BE2C (cell line): ENCODE measurements at regions not wholly inside any gene's neighbourhood (a gene's known extent, or its start where the extent isn't known, plus 50 kb on each side); places are given as distances from the start of the nearest gene placed in this dataset.

Experiments
- DNase-seq: peaks from one replicate; pipeline ENCODE4 v3.0.0-alpha.2; 2020
- H3K27me3 ChIP-seq: fragments of 250-450 bp; sonication (Bioruptor Pico); 2 replicates; pipeline ENCODE4 v1.5.1; 2020; ENCODE audit warnings: mild to moderate bottlenecking
- H3K36me3 ChIP-seq: fragments of 250-450 bp; sonication (Bioruptor Pico); 2 replicates; pipeline ENCODE4 v1.5.1; 2020; ENCODE audit warnings: mild to moderate bottlenecking
- H3K4me1 ChIP-seq: fragments of 250-450 bp; sonication (Bioruptor Pico); 2 replicates; pipeline ENCODE4 v1.5.1; 2020
- H3K4me3 ChIP-seq: 2 replicates; pipeline ENCODE4 v1.5.1; 2011; ENCODE audit warnings: low read depth, low read length
- H3K9me3 ChIP-seq: fragments of 250-450 bp; sonication (Bioruptor Pico); 2 replicates; pipeline ENCODE4 v1.5.1; 2020
- CTCF ChIP-seq: IDR thresholded peaks from 2 replicates; pipeline ENCODE4 v1.5.1; 2012; ENCODE audit warnings: mild to moderate bottlenecking, low read depth, low read length

GRCh38 chr14:98288825-98289224 is 983.2 kb downstream of the BCL11B start:
- no peaks in the 10 kb centered on the region for H3K4me1 ChIP-seq
- no peaks in the 10 kb centered on the region for H3K36me3 ChIP-seq
- no peaks in the 10 kb centered on the region for H3K9me3 ChIP-seq
- H3K27me3 ChIP-seq = no peaks in the 10 kb centered on the region
- H3K4me3 ChIP-seq = no peak overlapping the region
- no peak for TF ChIP-seq CTCF
- DNase-seq = no peak

DNA sequence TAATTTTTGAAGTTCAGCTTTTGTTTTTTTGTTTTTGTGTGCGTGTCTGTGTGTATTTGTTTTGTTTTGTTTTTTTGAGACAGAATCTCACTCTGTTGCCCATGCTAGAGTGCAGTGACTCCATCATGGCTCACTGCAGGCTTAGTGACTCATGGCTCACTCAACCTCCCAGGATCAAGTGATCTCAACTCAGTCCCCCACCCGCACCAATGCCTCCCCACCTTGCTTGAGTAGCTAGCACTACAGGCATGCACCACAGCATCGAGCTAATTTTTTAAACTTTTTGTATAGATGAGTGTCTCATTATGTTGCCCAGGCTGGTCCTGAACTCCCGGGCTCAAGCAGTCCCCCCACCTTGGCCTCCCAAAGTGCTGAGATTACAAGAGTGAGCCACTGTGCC is 981.4 kb downstream of the BCL11B start:
- TF ChIP-seq CTCF = no peak
- Histone ChIP-seq H3K36me3 (no peaks in the 10 kb centered on the region), H3K9me3 (no peaks in the 10 kb centered on the region), H3K4me1 (no peaks in the 10 kb centered on the region), H3K4me3 (no peak overlapping the region), H3K27me3 (no peaks in the 10 kb centered on the region)
- no peak for DNase-seq

GRCh38 chr14:98292191-98292590 is 979.8 kb downstream of the BCL11B start:
- DNase-seq = no peak
- no peaks in the 10 kb centered on the region for H3K9me3 ChIP-seq
- no peak overlapping the region for H3K4me3 ChIP-seq
- H3K27me3 ChIP-seq = no peaks in the 10 kb centered on the region
- no peaks in the 10 kb centered on the region for H3K4me1 ChIP-seq
- H3K36me3 ChIP-seq = no peaks in the 10 kb centered on the region
- no peak for TF ChIP-seq CTCF

DNA sequence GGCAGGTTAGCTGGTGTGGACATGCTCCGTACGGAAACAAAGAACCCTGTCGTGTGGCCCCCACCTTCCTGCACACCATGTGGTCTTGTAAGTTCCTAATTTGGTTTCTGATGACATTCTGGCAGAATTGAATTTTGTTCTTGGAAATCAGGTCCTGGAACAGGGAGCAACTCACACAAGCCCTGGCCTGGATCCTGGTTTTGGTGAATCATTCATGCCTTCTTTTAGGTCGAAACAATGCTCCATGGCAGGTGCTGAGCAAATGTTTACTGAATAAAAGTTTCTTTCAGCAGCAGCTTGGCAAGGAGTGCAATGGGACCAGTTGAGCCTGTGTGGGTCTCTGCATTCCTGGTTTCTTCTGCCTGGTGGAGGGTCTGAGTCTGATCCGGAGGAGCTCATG is 978.4 kb downstream of the BCL11B start:
- Histone ChIP-seq H3K4me3 (no peak overlapping the region), H3K9me3 (no peaks in the 10 kb centered on the region), H3K4me1 (no peaks in the 10 kb centered on the region), H3K27me3 (no peaks in the 10 kb centered on the region), H3K36me3 (no peaks in the 10 kb centered on the region)
- TF ChIP-seq CTCF = no peak
- no peak for DNase-seq

DNA sequence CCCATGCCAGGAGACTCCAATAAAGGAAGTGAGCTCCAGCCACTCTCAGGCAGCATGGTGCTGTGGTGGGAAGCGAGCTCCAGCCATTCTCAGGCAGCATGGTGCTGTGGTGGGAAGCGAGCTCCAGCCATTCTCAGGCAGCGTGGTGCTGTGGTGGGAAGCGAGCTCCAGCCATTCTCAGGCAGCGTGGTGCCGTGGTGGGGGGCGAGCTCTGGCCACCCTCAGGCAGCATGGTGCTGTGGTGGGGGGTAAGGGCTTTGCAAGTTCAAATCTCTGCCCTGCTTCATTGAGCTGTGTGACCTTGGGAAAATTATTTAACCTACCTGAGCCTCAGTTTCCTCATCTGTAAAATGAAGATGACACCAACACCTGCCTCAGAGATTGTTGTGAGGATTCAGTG is 975.1 kb downstream of the BCL11B start:
- Histone ChIP-seq H3K4me1 (no peaks in the 10 kb centered on the region), H3K9me3 (no peaks in the 10 kb centered on the region), H3K36me3 (no peaks in the 10 kb centered on the region), H3K4me3 (no peak overlapping the region), H3K27me3 (no peaks in the 10 kb centered on the region)
- no peak for DNase-seq
- TF ChIP-seq CTCF = no peak

- no peak for DNase-seq
- H3K36me3 ChIP-seq = no peaks in the 10 kb centered on the region
- no peaks in the 10 kb centered on the region for H3K9me3 ChIP-seq
- no peaks in the 10 kb centered on the region for H3K27me3 ChIP-seq
- no peaks in the 10 kb centered on the region for H3K4me1 ChIP-seq
- no peak for TF ChIP-seq CTCF
- no peak overlapping the region for H3K4me3 ChIP-seq
Measured at GRCh38 chr14:98297567-98297966, 974.4 kb downstream of the BCL11B start.
